Peyer's patch (tissue), 4 donors: ENCODE measurements at regions not wholly inside any gene's neighbourhood (a gene's known extent, or its start where the extent isn't known, plus 50 kb on each side); places are given as distances from the start of the nearest gene placed in this dataset.

ENCODE experiments used
- POLR2A ChIP-seq, 2 donors: fragments of 450-650 bp; IDR thresholded peaks; one replicate each; pipeline ENCODE4 v1.5.1; 2017; ENCODE audit warnings: antibody characterized with exemption in 2 of 2, mild to moderate bottlenecking in 2 of 2, moderate library complexity in 2 of 2
- TF ChIP-seq, protein P1 (sequence below), 6 experiments: fragments of 450-650 bp in 4 of 6; fragments of 200-600 bp in 2 of 6; sonication (generic) in 1 of 6; IDR thresholded peaks; one replicate each; pipeline ENCODE4 v1.5.1; 2017 to 2019; ENCODE audit warnings: antibody characterized with exemption in 6 of 6, mild to moderate bottlenecking in 3 of 6, moderate library complexity in 1 of 6

GRCh38 chr6:1009103-1009502, 302.8 kb upstream of the FOXQ1 start:
- TF ChIP-seq, protein P1, sequence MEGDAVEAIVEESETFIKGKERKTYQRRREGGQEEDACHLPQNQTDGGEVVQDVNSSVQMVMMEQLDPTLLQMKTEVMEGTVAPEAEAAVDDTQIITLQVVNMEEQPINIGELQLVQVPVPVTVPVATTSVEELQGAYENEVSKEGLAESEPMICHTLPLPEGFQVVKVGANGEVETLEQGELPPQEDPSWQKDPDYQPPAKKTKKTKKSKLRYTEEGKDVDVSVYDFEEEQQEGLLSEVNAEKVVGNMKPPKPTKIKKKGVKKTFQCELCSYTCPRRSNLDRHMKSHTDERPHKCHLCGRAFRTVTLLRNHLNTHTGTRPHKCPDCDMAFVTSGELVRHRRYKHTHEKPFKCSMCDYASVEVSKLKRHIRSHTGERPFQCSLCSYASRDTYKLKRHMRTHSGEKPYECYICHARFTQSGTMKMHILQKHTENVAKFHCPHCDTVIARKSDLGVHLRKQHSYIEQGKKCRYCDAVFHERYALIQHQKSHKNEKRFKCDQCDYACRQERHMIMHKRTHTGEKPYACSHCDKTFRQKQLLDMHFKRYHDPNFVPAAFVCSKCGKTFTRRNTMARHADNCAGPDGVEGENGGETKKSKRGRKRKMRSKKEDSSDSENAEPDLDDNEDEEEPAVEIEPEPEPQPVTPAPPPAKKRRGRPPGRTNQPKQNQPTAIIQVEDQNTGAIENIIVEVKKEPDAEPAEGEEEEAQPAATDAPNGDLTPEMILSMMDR (IDR thresholded peaks at IDR 0.05), result no peak
- TF ChIP-seq POLR2A (IDR thresholded peaks at IDR 0.05), result no peak
